ENCODE measurements at regions not wholly inside any gene's neighbourhood (a gene's known extent, or its start where the extent isn't known, plus 50 kb on each side); places are given as distances from the start of the nearest gene placed in this dataset.

GRCh38 chr1:203573730-203574129 is 52.9 kb upstream of the ATP2B4 start:
- intact Hi-C loops (cut with DNase I): no loop called here
- no peak overlapping the region for H3K27ac ChIP-seq
- H3K4me1 ChIP-seq: no peaks in the 10 kb centered on the region
- H3K36me3 ChIP-seq: no peaks in the 10 kb centered on the region
- H3K9me3 ChIP-seq: no peaks in the 10 kb centered on the region
- no peaks in the 10 kb centered on the region for H3K27me3 ChIP-seq
- DNase-seq (ENCODE audit: extremely low spot score in 2 of 2): no peak
- no peak overlapping the region for H3K4me3 ChIP-seq
- TF ChIP-seq POLR2AphosphoS5 (IDR thresholded peaks at IDR 0.05; ENCODE audit: insufficient read depth in 1 of 2, low read depth in 1 of 2) (no peak), POLR2A (IDR thresholded peaks at IDR 0.05) (no peak), CTCF (IDR thresholded peaks at IDR 0.05) (no peak)
